GM23338 (cell line): ENCODE measurements at regions not wholly inside any gene's neighbourhood (a gene's known extent, or its start where the extent isn't known, plus 50 kb on each side); places are given as distances from the start of the nearest gene placed in this dataset.

ENCODE experiments used
- CREB1 ChIP-seq: fragments of 250-450 bp; sonication (Bioruptor Pico); IDR thresholded peaks from 2 replicates; pipeline ENCODE4 v1.5.0; 2020; ENCODE audit warnings: low read depth, mild to moderate bottlenecking, moderate library complexity
- CTCF ChIP-seq, 2 experiments: fragments of 200-600 bp in 1 of 2; sonication (generic) in 1 of 2; conservative IDR thresholded peaks; 2 replicates each; pipeline versions ENCODE4 v1.5.1 to v1.6.1; 2016 to 2017; ENCODE audit warnings: antibody characterized with exemption in 2 of 2, low read depth in 2 of 2, mild to moderate bottlenecking in 2 of 2, moderate library complexity in 1 of 2
- ETS1 ChIP-seq: IDR thresholded peaks from 2 replicates; pipeline ENCODE4 v1.6.1; 2016; ENCODE audit warnings: antibody characterized with exemption
- EZH2 ChIP-seq: fragments of 200-600 bp; sonication (generic); IDR thresholded peaks from one replicate; pipeline ENCODE4 v1.8.0; 2017; ENCODE audit warnings: antibody characterized with exemption, mild to moderate bottlenecking, low read depth; ENCODE audit not compliant: unreplicated experiment
- EZH2phosphoT487 ChIP-seq: fragments of 200-600 bp; sonication (generic); IDR thresholded peaks from one replicate; pipeline ENCODE4 v1.8.1; 2018; ENCODE audit warnings: antibody characterized with exemption; ENCODE audit not compliant: unreplicated experiment
- JUNB ChIP-seq: IDR thresholded peaks from one replicate; pipeline ENCODE4 v1.6.1; 2016; ENCODE audit warnings: antibody characterized with exemption; ENCODE audit not compliant: unreplicated experiment
- NANOG ChIP-seq: IDR thresholded peaks from 2 replicates; pipeline ENCODE4 v1.6.1; 2016; ENCODE audit warnings: antibody characterized with exemption, borderline replicate concordance
- POLR2AphosphoS5 ChIP-seq: IDR thresholded peaks from 2 replicates; pipeline ENCODE4 v1.6.1; 2016; ENCODE audit warnings: antibody characterized with exemption, low read depth
- REST ChIP-seq: IDR thresholded peaks from one replicate; pipeline ENCODE4 v1.6.1; 2018; ENCODE audit warnings: antibody characterized with exemption; ENCODE audit not compliant: unreplicated experiment
- STAT1 ChIP-seq: IDR thresholded peaks from one replicate; pipeline ENCODE4 v1.6.1; 2016; ENCODE audit warnings: antibody characterized with exemption; ENCODE audit not compliant: unreplicated experiment
- ZNF114 ChIP-seq: fragments of 250-450 bp; sonication (Bioruptor Pico); IDR thresholded peaks from 2 replicates; pipeline ENCODE4 v1.5.0; 2020; ENCODE audit warnings: mild to moderate bottlenecking, moderate library complexity
- ZNF331 ChIP-seq: fragments of 250-450 bp; sonication (Bioruptor Pico); IDR thresholded peaks from 2 replicates; pipeline ENCODE4 v1.5.0; 2020; ENCODE audit warnings: low read depth, mild to moderate bottlenecking, moderate library complexity
- TF ChIP-seq, protein P1 (sequence below): fragments of 250-450 bp; sonication (Bioruptor Pico); IDR thresholded peaks from 2 replicates; pipeline ENCODE4 v1.5.0; 2020; ENCODE audit warnings: mild to moderate bottlenecking, moderate library complexity

GRCh38 chr4:19298998-19299397 is 952.7 kb upstream of the SLIT2 start:
- TF ChIP-seq CREB1 (CRISPR knock-in tag): no peak
- no peak for TF ChIP-seq ETS1
- TF ChIP-seq EZH2: no peak
- TF ChIP-seq CTCF (conservative IDR thresholded peaks at IDR 0.05; ENCODE audit: low read depth in 2 of 2): no peak
- TF ChIP-seq POLR2AphosphoS5: no peak
- TF ChIP-seq REST: no peak
- TF ChIP-seq EZH2phosphoT487: no peak
- no peak for TF ChIP-seq JUNB
- TF ChIP-seq STAT1: no peak
- no peak for TF ChIP-seq ZNF114 (CRISPR knock-in tag)
- TF ChIP-seq, protein P1, sequence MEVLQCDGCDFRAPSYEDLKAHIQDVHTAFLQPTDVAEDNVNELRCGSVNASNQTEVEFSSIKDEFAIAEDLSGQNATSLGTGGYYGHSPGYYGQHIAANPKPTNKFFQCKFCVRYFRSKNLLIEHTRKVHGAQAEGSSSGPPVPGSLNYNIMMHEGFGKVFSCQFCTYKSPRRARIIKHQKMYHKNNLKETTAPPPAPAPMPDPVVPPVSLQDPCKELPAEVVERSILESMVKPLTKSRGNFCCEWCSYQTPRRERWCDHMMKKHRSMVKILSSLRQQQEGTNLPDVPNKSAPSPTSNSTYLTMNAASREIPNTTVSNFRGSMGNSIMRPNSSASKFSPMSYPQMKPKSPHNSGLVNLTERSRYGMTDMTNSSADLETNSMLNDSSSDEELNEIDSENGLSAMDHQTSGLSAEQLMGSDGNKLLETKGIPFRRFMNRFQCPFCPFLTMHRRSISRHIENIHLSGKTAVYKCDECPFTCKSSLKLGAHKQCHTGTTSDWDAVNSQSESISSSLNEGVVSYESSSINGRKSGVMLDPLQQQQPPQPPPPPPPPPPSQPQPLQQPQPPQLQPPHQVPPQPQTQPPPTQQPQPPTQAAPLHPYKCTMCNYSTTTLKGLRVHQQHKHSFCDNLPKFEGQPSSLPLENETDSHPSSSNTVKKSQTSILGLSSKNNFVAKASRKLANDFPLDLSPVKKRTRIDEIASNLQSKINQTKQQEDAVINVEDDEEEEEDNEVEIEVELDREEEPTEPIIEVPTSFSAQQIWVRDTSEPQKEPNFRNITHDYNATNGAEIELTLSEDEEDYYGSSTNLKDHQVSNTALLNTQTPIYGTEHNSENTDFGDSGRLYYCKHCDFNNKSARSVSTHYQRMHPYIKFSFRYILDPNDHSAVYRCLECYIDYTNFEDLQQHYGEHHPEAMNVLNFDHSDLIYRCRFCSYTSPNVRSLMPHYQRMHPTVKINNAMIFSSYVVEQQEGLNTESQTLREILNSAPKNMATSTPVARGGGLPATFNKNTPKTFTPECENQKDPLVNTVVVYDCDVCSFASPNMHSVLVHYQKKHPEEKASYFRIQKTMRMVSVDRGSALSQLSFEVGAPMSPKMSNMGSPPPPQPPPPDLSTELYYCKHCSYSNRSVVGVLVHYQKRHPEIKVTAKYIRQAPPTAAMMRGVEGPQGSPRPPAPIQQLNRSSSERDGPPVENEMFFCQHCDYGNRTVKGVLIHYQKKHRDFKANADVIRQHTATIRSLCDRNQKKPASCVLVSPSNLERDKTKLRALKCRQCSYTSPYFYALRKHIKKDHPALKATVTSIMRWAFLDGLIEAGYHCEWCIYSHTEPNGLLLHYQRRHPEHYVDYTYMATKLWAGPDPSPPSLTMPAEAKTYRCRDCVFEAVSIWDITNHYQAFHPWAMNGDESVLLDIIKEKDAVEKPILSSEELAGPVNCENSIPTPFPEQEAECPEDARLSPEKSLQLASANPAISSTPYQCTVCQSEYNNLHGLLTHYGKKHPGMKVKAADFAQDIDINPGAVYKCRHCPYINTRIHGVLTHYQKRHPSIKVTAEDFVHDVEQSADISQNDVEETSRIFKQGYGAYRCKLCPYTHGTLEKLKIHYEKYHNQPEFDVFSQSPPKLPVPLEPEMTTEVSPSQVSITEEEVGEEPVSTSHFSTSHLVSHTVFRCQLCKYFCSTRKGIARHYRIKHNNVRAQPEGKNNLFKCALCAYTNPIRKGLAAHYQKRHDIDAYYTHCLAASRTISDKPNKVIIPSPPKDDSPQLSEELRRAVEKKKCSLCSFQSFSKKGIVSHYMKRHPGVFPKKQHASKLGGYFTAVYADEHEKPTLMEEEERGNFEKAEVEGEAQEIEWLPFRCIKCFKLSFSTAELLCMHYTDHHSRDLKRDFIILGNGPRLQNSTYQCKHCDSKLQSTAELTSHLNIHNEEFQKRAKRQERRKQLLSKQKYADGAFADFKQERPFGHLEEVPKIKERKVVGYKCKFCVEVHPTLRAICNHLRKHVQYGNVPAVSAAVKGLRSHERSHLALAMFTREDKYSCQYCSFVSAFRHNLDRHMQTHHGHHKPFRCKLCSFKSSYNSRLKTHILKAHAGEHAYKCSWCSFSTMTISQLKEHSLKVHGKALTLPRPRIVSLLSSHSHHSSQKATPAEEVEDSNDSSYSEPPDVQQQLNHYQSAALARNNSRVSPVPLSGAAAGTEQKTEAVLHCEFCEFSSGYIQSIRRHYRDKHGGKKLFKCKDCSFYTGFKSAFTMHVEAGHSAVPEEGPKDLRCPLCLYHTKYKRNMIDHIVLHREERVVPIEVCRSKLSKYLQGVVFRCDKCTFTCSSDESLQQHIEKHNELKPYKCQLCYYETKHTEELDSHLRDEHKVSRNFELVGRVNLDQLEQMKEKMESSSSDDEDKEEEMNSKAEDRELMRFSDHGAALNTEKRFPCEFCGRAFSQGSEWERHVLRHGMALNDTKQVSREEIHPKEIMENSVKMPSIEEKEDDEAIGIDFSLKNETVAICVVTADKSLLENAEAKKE: no peak
- no peak for TF ChIP-seq NANOG
- no peak for TF ChIP-seq ZNF331 (CRISPR knock-in tag)
